Fibroblast of peridontal ligament (primary cell): ENCODE measurements at regions not wholly inside any gene's neighbourhood (a gene's known extent, or its start where the extent isn't known, plus 50 kb on each side); places are given as distances from the start of the nearest gene placed in this dataset.
"Not testable (repeated sequence)": the region's sequence is repeated elsewhere in the genome, so short reads cannot be mapped to it uniquely, and the experiment has no call there.

Source experiments
- DNase-seq: peaks from one replicate; pipeline ENCODE4 v3.0.0-alpha.2; 2010; ENCODE audit errors: extremely low read depth

DNA sequence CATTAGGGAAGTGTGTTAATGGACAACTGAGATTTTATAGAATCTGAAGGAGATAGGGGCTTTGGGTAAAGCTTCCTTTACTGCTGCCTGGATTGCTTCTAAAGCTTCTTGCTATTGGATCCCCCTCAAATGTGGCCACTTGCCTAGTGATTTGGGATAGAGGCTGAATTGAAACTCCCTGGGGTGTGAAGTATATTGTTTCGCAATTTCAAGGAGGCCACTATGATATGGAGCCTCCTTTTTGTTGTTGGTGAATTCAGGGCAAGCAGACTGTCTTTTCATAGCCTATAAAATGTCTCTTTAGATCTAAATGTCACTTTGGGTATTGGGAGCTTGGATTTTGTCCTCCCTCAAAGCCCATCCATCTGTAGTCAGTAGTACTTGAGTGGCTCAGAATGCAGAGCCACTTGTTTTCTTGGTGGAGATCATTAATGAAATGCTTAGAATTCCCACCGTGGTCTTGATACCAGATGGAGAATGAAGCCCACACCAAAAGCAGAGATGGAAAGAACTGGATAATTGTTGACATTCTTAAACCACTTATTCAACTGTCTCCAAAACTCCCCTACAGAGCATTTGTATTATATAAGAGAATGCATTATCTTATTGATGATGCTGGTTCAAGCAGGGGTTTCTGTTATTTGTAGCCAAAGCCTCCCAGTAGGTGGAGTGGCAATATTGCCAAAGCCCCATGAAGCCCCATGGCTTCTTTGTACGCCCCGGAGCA, 144.3 kb upstream of the KCNE2 start:
- no peak for DNase-seq

DNA sequence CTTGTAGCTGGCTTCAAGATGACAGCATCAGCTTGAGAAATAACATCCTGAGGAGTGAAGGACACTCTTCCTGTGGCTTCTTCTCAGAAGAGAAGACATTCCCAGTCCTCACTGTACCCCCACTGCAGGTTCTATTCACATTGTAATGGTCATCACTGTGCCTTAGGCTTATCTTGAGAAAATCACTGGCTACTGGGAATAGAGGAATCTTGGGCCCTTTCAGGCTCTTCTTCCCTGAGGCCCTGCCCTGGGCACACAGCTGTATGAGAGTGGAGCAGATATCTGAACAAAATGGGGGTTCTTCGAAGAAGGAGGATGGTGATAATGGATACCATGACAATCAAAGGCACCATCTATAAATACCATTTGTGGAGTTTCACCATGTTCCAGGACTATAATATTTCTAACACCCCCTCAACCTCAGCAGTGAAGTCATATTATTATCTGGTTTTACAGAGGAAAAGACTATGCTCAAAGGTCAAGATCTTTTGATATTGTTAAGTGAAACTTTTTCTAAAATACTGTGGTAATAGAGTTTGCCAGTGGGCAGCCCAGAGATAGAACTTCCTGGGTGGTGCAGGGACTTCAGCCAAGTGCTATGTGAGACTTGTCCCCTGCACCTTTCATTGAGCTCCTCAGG, 143.1 kb upstream of the KCNE2 start:
- no peak for DNase-seq

DNA sequence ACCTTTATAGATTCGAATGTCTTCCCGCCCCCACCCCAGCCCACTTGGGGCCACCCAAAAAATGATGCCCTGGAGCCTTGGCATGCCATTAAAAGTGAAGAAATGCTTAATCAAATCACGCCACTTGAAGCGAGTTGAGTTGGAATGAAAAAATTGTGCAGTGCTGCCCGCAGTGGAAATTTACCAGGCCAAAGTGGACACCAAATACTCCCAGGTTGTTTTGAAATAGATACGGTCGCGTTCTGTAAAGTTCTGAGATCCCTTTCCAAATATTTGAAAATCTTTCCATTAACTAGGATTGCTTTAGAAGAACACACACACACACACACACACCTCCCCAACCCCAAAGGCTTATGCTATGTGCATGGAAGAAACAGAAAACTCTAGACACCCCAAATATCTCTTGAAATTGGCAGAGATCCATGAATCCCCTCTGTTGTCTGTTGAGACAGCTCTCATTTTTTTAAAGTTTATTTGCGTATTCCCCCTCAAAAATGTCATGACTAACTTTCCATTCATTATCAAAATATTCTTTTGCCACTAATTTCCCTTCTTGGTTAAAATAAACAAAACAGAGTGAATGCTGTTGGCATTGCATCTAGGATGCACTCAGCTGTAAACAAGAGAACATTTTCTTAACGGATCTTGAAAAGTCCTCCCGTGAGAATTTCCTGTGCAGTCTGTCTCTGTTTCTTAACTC, 142.3 kb upstream of the KCNE2 start:
- DNase-seq = peak; percentile 45

- no peak for DNase-seq
These were observed 141.8 kb upstream of the KCNE2 start for GRCh38 chr21:34222031-34222335.

- no peak for DNase-seq
These were observed 140.4 kb upstream of the KCNE2 start for GRCh38 chr21:34223376-34223775.

- DNase-seq = peak; percentile 57
These were observed 136.4 kb upstream of the KCNE2 start for GRCh38 chr21:34227386-34227852.

- no peak for DNase-seq
These were observed 135.0 kb upstream of the KCNE2 start for GRCh38 chr21:34228792-34229191.

GRCh38 chr21:34229353-34229752, 134.5 kb upstream of the KCNE2 start:
- no peak for DNase-seq

DNA sequence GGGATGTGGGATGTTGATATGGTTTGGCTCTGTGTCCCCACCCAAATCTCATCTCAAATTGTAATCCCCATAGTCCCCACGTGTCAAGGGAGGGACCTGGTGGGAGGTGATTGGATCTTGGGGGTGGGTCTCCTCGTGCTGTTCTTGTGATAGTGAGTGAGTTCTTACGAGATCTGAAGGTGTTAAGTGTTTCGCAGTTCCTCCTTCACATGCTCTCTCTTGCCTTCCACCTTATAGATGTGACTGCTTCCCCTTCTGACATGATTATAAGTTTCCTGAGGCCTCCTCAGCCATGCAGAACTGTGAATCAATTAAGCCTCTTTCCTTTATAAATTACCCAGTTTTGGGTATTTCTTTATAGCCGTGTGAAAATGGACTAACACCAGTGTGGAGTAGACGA, 130.1 kb upstream of the KCNE2 start:
- not testable (repeated sequence) for DNase-seq

- no peak for DNase-seq
These were observed 128.3 kb upstream of the KCNE2 start for GRCh38 chr21:34235514-34235913.

DNA sequence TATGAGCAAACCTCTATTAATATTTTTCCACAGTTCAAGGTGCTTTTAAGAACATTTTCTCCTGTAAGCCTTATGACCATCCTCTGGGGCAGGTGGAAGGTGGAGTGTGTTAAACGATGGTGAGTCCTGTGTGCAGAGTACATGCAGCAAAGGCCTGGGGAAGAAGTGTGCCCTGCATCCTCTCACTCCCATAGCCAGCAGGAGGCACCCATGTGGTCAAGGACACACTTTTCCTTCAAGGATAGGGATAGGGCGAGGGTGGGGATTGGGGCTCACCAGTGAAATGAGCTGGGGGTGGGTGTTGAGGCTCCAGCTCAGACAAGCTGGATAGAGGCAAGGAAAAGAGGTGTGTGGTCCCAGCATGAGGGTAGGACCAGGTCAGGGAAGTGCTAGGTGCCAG, 120.8 kb upstream of the KCNE2 start:
- no peak for DNase-seq

DNA sequence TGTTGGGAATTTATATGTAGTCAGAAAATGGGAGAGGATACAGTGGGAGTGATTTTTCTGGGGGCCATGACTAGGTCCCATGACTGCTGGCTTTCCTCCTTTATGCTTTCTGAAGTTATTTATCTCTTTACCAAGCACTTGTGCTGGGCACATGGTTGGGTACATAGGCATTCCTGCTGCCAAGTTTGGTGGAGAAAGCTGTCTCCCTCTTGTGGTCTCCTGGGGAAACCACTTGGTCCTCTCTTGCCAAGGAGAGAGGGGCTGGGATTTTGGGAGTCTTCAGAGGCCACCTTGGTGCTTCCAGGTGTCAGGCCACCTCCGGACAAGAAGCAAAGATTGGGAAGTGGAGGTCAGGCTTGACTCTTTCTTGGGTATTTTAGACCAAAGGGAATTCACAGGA, 120.2 kb upstream of the KCNE2 start:
- peak; percentile 8 for DNase-seq

GRCh38 chr21:34252751-34253150, 111.1 kb upstream of the KCNE2 start:
- no peak for DNase-seq

DNA sequence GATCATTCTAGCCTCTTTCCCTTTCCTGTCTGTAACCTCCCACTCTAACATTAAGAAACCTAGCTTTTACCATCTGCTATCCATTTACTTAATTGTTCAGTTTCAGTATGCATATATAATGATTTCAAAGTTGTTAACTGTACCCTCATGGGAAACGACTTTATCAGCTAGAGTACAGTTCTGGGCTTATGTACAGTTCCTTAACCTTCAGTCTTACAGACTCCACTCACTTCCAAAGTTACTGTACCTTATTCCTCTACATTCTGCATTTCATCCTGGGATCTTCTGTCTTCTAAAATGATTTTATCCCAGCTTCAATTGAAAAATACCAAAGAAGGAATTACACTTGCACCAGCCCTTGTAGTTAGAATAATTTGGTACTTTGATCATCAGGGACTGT, 108.7 kb upstream of the KCNE2 start:
- no peak for DNase-seq

DNA sequence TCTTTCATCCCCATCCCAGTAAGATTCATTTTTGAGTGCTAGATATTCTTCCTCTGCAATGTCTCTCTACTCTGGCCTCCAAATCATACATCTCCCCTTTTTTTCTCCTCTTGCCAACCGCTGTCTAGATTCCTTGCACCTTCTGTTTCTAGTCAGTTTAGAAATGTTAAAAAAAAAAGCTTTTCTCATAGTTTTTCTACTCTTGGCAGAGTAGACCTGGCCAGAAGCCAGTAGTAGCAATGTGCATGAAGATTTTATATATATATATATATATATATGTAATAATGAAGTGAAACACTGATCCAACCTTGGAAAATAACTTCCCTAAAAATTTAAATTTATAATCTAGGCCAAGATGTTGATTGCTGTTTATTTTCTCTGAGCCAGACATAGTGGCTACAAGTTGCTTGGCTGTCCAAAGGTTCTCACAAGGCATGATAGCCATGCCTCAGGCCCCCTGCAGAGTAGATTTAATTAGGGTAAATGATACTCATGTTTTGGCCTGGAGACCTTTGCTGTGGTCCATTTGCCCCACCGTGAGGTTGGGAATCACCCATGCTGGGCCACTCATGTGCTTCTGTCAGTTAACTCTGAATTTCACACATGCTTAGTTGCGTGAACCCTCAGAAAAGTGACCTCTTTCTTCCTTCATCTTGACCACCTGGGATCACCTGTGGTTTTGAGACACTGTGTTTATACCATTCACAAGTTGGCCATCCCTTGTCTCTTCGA, 103.4 kb upstream of the KCNE2 start:
- DNase-seq = no peak

DNA sequence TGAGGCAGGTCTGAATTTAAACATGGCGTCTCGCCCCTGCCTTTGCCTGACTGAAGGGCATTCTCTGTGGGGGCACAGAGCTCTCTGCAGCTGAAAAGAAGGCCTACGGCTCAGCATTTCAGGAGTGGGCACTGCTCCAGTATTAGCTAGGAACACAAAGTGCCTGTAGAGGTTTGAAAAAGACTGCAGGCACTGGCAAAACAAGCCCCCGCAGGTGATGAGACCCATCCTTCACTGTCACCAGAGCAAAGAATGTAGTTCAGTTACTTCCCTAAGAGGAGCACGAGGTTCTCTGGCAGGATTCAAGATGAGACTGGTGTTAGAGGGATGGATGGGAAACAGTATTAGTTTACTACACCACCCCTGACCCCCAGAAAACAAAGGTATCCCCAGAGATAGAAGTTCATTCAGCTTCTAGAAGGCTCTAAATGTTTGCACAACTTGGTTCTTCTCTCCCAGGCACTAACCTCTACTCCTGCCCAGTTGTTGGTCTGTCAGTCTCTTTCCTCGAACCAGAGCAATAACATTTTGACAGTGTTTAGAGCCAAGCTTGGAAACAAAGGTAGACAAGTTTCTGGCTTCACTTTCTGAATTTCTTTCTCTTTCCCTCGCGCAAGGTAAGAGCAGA, 101.9 kb upstream of the KCNE2 start:
- DNase-seq = no peak

DNA sequence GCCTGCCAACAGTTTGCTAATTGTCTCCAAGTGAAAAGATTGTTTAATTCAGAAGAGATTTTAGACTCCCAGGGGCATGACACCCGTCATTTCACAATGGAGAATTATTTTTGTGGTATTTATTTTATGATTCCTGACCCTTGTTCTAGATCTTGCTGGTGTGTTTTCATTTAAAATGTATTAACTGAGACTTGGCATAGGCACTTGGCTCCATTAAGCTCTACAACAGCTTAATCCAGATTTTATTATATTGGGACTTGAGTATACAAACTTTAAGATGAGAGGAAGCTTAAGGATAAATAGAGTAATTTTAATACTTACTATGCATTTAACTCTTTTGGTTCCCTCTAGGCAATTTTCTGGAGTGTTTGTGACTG, 101.3 kb upstream of the KCNE2 start:
- no peak for DNase-seq

GRCh38 chr21:34263629-34264028, 100.2 kb upstream of the KCNE2 start:
- no peak for DNase-seq

- no peak for DNase-seq
These were observed 97.5 kb upstream of the KCNE2 start for GRCh38 chr21:34266351-34266750.

- no peak for DNase-seq
These were observed 95.3 kb upstream of the KCNE2 start for GRCh38 chr21:34268493-34268892.

- no peak for DNase-seq
These were observed 93.4 kb upstream of the KCNE2 start for GRCh38 chr21:34270411-34270810.
